Thymus (tissue), 11 donors: ENCODE measurements at regions not wholly inside any gene's neighbourhood (a gene's known extent, or its start where the extent isn't known, plus 50 kb on each side); places are given as distances from the start of the nearest gene placed in this dataset.
"Not testable (repeated sequence)": the region's sequence is repeated elsewhere in the genome, so short reads cannot be mapped to it uniquely, and the experiment has no call there.

Source experiments
- DNase-seq, 9 donors: peaks; one replicate each; pipeline ENCODE4 v3.0.0-alpha.2; 2013; ENCODE audit warnings: low spot score in 9 of 9, low read depth in 6 of 9, missing footprints in 1 of 9
- H3K27ac ChIP-seq, 2 donors: one replicate each; pipeline ENCODE4 v1.5.1; 2013; ENCODE audit warnings: control low read depth in 1 of 2, low read depth in 1 of 2, low read length in 1 of 2, mild to moderate bottlenecking in 1 of 2, moderate library complexity in 1 of 2
- H3K27me3 ChIP-seq, 2 donors: one replicate each; pipeline ENCODE4 v1.5.1; 2013; ENCODE audit warnings: low read length in 1 of 2; ENCODE audit not compliant: control insufficient read depth in 2 of 2, insufficient read depth in 1 of 2
- H3K36me3 ChIP-seq, 2 donors: one replicate each; pipeline ENCODE4 v1.5.1; 2013; ENCODE audit warnings: low read length in 1 of 2, mild to moderate bottlenecking in 1 of 2, moderate library complexity in 1 of 2; ENCODE audit not compliant: control insufficient read depth in 2 of 2, insufficient read depth in 2 of 2
- H3K4me1 ChIP-seq, 2 donors: one replicate each; pipeline ENCODE4 v1.5.1; 2013; ENCODE audit warnings: low read length in 2 of 2; ENCODE audit not compliant: control insufficient read depth in 2 of 2, insufficient read depth in 2 of 2
- H3K4me3 ChIP-seq, 2 donors: one replicate each; pipeline ENCODE4 v1.5.1; 2013; ENCODE audit warnings: low read length in 2 of 2, control low read depth in 1 of 2, mild to moderate bottlenecking in 1 of 2
- H3K9me3 ChIP-seq, 2 donors: one replicate each; pipeline ENCODE4 v1.5.1; 2013; ENCODE audit warnings: low read length in 1 of 2, mild to moderate bottlenecking in 1 of 2; ENCODE audit not compliant: control insufficient read depth in 2 of 2, insufficient read depth in 1 of 2
- WGBS: extraction: QIAGEN DNeasy Blood & Tissue Kit; methylation state at CpG from one replicate; pipeline ENCODE4 v1.1.7; 2013; 5-methylcytosine and 5-hydroxymethylcytosine counted together
- donor health status: healthy.

GRCh38 chr21:27545754-27546349 lies 579.0 kb upstream of the ADAMTS5 start:
- DNase-seq = no peak
- WGBS = 87% methylated on average over 4 of the region's 4 CpGs
- H3K9me3 ChIP-seq = no peaks in the 10 kb centered on the region

DNA sequence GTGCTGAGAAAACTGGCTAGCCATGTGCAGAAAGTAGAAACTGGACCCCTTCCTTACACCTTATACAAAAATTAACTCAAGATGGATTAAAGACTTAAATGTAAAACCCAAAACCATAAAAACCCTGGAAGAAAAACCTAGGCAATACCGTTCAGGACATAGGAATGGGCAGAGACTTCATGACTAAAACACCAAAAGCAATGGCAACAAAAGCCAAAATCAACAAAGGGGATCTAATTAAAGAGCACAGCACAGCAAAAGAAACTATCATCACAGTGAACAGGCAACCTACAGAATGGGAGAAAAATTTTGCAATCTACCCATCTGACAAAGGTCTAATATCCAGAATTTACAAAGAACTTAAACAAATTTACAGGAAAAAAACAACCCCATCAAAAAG lies 575.2 kb upstream of the ADAMTS5 start:
- H3K4me1 ChIP-seq, H3K27me3 ChIP-seq, H3K4me3 ChIP-seq, DNase-seq, H3K9me3 ChIP-seq, H3K27ac ChIP-seq, H3K36me3 ChIP-seq: not testable (repeated sequence)
- 83% methylated on average over 1 of the region's 1 CpG for WGBS

More at GRCh38 chr21:27545754-27546349, 579.0 kb upstream of the ADAMTS5 start:
- Histone ChIP-seq H3K27me3 (no peaks in the 10 kb centered on the region), H3K4me1 (no peaks in the 10 kb centered on the region), H3K27ac (no peak overlapping the region), H3K4me3 (no peak overlapping the region), H3K36me3 (no peaks in the 10 kb centered on the region)

- no peak for DNase-seq
- Histone ChIP-seq H3K4me1 (no peaks in the 10 kb centered on the region), H3K36me3 (no peaks in the 10 kb centered on the region), H3K27ac (no peak overlapping the region), H3K9me3 (no peaks in the 10 kb centered on the region), H3K4me3 (no peak overlapping the region), H3K27me3 (no peaks in the 10 kb centered on the region)
- WGBS = 96% methylated on average over 3 of the region's 3 CpGs
Measured at GRCh38 chr21:27536319-27536718, 569.4 kb upstream of the ADAMTS5 start.

GRCh38 chr21:27535188-27535587 lies 568.3 kb upstream of the ADAMTS5 start:
- Histone ChIP-seq H3K9me3 (no peaks in the 10 kb centered on the region), H3K27me3 (no peaks in the 10 kb centered on the region), H3K4me1 (no peaks in the 10 kb centered on the region), H3K36me3 (no peaks in the 10 kb centered on the region), H3K27ac (no peak overlapping the region), H3K4me3 (no peak overlapping the region)
- no peak for DNase-seq
- 93% methylated on average over 4 of the region's 4 CpGs for WGBS

- H3K9me3 ChIP-seq = no peaks in the 10 kb centered on the region
- 89% methylated on average over 2 of the region's 2 CpGs for WGBS
- DNase-seq = no peak
Measured at GRCh38 chr21:27534206-27534605, 567.3 kb upstream of the ADAMTS5 start.

DNA sequence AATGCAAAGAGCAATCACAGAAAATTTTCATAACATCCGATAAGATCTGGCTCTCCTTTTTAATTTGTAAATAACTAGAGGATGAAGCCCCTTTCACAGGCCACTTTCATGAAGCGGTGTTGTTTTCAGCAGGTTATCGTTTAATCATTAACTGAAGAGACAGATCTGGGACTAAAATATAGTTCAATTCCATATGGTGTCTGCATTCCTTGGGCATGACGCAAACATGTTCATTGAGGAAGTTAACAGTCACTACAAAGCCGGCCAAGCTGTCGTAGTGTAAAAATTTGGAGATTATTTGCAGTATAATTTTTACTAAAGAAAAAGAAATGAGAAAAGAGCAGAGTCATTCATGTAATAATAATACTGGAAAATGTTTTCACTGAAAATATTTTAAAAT lies 565.2 kb upstream of the ADAMTS5 start:
- Histone ChIP-seq H3K4me1 (no peaks in the 10 kb centered on the region), H3K36me3 (no peaks in the 10 kb centered on the region), H3K9me3 (no peaks in the 10 kb centered on the region), H3K27me3 (no peaks in the 10 kb centered on the region), H3K4me3 (no peak overlapping the region), H3K27ac (no peak overlapping the region)
- WGBS = 94% methylated on average over 6 of the region's 6 CpGs
- no peak for DNase-seq

More at GRCh38 chr21:27534206-27534605, 567.3 kb upstream of the ADAMTS5 start:
- Histone ChIP-seq H3K27me3 (no peaks in the 10 kb centered on the region), H3K4me1 (no peaks in the 10 kb centered on the region), H3K36me3 (no peaks in the 10 kb centered on the region), H3K4me3 (no peak overlapping the region), H3K27ac (no peak overlapping the region)

DNA sequence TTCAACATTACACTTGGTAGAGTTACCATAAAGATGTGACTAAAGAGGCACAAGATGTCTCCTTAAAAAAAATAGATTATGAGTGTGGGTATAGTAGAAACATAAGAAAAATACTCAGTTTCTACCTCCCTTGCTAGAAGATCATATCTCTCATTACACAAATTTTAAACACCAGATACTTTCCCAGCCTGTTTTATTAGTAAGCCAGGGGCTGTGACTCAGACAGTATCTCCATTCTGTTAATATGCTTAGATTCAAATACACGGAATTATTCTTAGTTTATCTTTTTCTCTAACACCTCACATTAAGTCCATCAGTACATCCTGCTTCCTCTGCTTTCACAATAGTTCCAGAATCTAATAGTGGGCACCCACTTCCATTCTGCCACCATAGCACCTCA lies 561.8 kb upstream of the ADAMTS5 start:
- no peak for DNase-seq
- no peak overlapping the region for H3K27ac ChIP-seq
- H3K27me3 ChIP-seq = no peaks in the 10 kb centered on the region
- no peaks in the 10 kb centered on the region for H3K36me3 ChIP-seq
- WGBS = 87% methylated on average over 1 of the region's 1 CpG
- no peaks in the 10 kb centered on the region for H3K9me3 ChIP-seq
- no peak overlapping the region for H3K4me3 ChIP-seq
- H3K4me1 ChIP-seq = no peaks in the 10 kb centered on the region

GRCh38 chr21:27526451-27526850 lies 559.6 kb upstream of the ADAMTS5 start:
- WGBS = 77% methylated on average over 3 of the region's 3 CpGs

GRCh38 chr21:27525780-27526179 lies 558.9 kb upstream of the ADAMTS5 start:
- H3K9me3 ChIP-seq = no peaks in the 10 kb centered on the region
- H3K4me1 ChIP-seq = no peaks in the 10 kb centered on the region
- no peaks in the 10 kb centered on the region for H3K36me3 ChIP-seq
- H3K27ac ChIP-seq = no peak overlapping the region
- WGBS = 93% methylated on average over 4 of the region's 4 CpGs
- H3K4me3 ChIP-seq = no peak overlapping the region
- no peaks in the 10 kb centered on the region for H3K27me3 ChIP-seq
- DNase-seq = no peak

More at GRCh38 chr21:27526451-27526850, 559.6 kb upstream of the ADAMTS5 start:
- no peak overlapping the region for H3K27ac ChIP-seq
- no peak overlapping the region for H3K4me3 ChIP-seq
- no peaks in the 10 kb centered on the region for H3K9me3 ChIP-seq
- no peaks in the 10 kb centered on the region for H3K27me3 ChIP-seq
- no peaks in the 10 kb centered on the region for H3K4me1 ChIP-seq
- no peak for DNase-seq
- no peaks in the 10 kb centered on the region for H3K36me3 ChIP-seq

DNA sequence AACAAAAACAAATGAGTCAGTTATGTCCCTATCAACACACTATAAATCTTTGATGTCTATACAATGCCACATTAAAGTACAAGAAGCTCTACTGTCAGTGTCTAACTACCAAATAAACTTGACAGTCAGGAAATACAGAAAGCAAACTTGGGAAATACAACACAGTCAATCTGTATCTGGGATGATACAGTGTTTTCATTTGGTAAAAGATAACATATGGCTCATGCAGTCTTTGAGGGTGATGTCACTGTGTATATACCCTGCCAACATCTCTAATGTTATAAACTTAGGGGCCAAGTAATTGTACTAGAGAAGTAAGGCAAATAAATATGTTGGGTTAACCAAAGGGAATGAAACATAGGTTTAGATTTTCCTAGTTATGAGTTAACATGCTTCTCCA lies 552.5 kb upstream of the ADAMTS5 start:
- DNase-seq = no peak
- Histone ChIP-seq H3K27ac (no peak overlapping the region), H3K27me3 (no peaks in the 10 kb centered on the region), H3K4me1 (no peaks in the 10 kb centered on the region), H3K4me3 (no peak overlapping the region), H3K36me3 (no peaks in the 10 kb centered on the region), H3K9me3 (peaks cover 0 to 3% of the 10 kb centered on the region in 2 donors)
